DOHH2 (cell line): ENCODE measurements at regions not wholly inside any gene's neighbourhood (a gene's known extent, or its start where the extent isn't known, plus 50 kb on each side); places are given as distances from the start of the nearest gene placed in this dataset.

Experiments
- CTCF ChIP-seq: fragments of 200-600 bp; sonication (generic); IDR thresholded peaks from one replicate; pipeline ENCODE4 v1.5.1; 2014; ENCODE audit warnings: antibody characterized with exemption, mild to moderate bottlenecking, low read depth, low read length; ENCODE audit not compliant: poor library complexity, severe bottlenecking
- EZH2phosphoT487 ChIP-seq: fragments of 200-600 bp; sonication (generic); IDR thresholded peaks from 2 replicates; pipeline ENCODE4 v1.6.1; 2017; ENCODE audit warnings: borderline replicate concordance, mild to moderate bottlenecking, antibody characterized with exemption, low read length, moderate library complexity, mixed read lengths

DNA sequence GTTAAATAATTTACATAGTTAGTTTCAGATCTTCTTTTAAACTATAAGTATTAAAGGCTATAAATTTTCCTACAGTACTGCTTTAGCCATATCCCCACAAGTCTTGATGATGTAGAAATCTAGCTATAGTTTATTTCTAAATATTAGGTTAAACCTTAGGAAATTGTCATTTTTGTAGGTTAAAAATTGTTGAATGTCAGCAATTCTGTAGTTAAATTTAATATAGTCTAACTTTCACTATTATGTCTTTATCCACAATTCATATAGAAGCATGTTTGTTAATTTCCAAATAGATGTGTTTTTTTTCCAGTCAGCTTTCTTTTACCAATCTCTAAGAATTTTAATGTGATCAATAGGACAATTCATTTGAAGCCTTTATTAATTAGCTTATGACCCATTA lies 199.7 kb downstream of the ETAA1 start:
- TF ChIP-seq CTCF (no peak), EZH2phosphoT487 (no peak)
